Parathyroid adenoma (tissue), 2 donors: ENCODE measurements at regions not wholly inside any gene's neighbourhood (a gene's known extent, or its start where the extent isn't known, plus 50 kb on each side); places are given as distances from the start of the nearest gene placed in this dataset.

ENCODE experiments used
- H2AFZ ChIP-seq: fragments of 300-600 bp; sonication (generic); one replicate; pipeline ENCODE4 v1.7.0; 2017; ENCODE audit warnings: antibody characterized with exemption, mild to moderate bottlenecking
- H3K27ac ChIP-seq: fragments of 300-600 bp; sonication (generic); one replicate; pipeline ENCODE4 v1.7.0; 2017
- H3K27me3 ChIP-seq: fragments of 300-600 bp; sonication (generic); one replicate; pipeline ENCODE4 v1.7.0; 2017; ENCODE audit warnings: low read length; ENCODE audit not compliant: control insufficient read depth, insufficient read depth
- H3K36me3 ChIP-seq: fragments of 300-600 bp; sonication (generic); one replicate; pipeline ENCODE4 v1.7.0; 2017; ENCODE audit warnings: low read length; ENCODE audit not compliant: control insufficient read depth, insufficient read depth
- H3K4me1 ChIP-seq: fragments of 300-600 bp; sonication (generic); one replicate; pipeline ENCODE4 v1.7.0; 2017; ENCODE audit warnings: control low read depth
- H3K4me2 ChIP-seq: fragments of 300-600 bp; sonication (generic); one replicate; pipeline ENCODE4 v1.7.0; 2017; ENCODE audit warnings: low read length
- H3K4me3 ChIP-seq: fragments of 300-600 bp; sonication (generic); one replicate; pipeline ENCODE4 v1.7.0; 2017; ENCODE audit warnings: low read depth, low read length
- H3K79me2 ChIP-seq: fragments of 300-600 bp; sonication (generic); one replicate; pipeline ENCODE4 v1.7.0; 2017; ENCODE audit warnings: control low read depth
- H3K9ac ChIP-seq: fragments of 300-600 bp; sonication (generic); one replicate; pipeline ENCODE4 v1.7.0; 2017; ENCODE audit warnings: mild to moderate bottlenecking
- H3K9me3 ChIP-seq: fragments of 300-600 bp; sonication (generic); one replicate; pipeline ENCODE4 v1.7.0; 2017; ENCODE audit warnings: low read length; ENCODE audit not compliant: control insufficient read depth
- TF ChIP-seq, protein P1 (sequence below): fragments of 300-600 bp; sonication (generic); IDR thresholded peaks from one replicate; pipeline ENCODE4 v1.7.0; 2017; ENCODE audit warnings: antibody characterized with exemption, mild to moderate bottlenecking
- donor health status: primary hyperparathyroidism.

DNA sequence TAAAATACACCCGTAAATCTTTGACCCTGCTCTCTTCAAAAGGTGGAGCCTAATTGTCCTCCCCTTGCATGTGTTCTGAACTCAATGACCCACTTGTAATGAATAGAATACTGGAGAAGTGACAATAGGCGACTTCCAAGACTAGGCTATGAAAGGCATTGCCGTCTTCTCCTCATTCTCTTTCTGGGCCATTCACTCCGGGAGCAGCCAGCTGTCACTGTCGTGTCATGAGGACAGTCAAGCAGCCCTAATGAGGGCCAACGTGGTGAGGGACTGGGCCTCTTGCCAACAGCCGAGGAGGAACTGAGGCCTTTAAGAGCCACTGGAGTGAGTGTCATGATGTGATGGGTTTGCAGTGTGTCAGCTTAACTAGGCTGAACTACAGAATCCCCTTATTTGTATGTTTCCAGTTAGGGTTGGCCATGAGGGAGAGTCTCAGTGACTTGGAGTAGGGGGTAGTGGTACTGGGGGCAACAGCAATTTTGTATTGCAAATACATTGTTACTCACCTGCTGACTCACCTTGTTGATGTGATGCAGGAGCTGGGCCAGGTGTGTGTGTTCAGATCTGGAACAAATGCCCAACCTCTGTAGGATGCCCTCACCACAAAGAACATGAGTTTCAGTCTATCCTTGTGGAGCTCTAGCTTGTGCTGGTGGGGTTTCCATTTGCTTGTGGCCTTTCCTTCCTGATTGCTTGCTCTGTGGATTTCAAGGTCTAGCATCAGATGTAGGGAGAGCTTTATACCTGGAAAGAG is 188.5 kb upstream of the PROK2 start:
- H3K9me3 ChIP-seq = no peaks in the 10 kb centered on the region
- H3K4me3 ChIP-seq = no peak overlapping the region
- H2AFZ ChIP-seq = no peak overlapping the region
- H3K27me3 ChIP-seq = no peaks in the 10 kb centered on the region
- H3K36me3 ChIP-seq = no peaks in the 10 kb centered on the region
- H3K4me1 ChIP-seq = no peaks in the 10 kb centered on the region
- no peak overlapping the region for H3K4me2 ChIP-seq
- no peak overlapping the region for H3K9ac ChIP-seq
- TF ChIP-seq, protein P1, sequence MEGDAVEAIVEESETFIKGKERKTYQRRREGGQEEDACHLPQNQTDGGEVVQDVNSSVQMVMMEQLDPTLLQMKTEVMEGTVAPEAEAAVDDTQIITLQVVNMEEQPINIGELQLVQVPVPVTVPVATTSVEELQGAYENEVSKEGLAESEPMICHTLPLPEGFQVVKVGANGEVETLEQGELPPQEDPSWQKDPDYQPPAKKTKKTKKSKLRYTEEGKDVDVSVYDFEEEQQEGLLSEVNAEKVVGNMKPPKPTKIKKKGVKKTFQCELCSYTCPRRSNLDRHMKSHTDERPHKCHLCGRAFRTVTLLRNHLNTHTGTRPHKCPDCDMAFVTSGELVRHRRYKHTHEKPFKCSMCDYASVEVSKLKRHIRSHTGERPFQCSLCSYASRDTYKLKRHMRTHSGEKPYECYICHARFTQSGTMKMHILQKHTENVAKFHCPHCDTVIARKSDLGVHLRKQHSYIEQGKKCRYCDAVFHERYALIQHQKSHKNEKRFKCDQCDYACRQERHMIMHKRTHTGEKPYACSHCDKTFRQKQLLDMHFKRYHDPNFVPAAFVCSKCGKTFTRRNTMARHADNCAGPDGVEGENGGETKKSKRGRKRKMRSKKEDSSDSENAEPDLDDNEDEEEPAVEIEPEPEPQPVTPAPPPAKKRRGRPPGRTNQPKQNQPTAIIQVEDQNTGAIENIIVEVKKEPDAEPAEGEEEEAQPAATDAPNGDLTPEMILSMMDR = no peak
- H3K27ac ChIP-seq = no peak overlapping the region
- H3K79me2 ChIP-seq = no peaks in the 10 kb centered on the region

DNA sequence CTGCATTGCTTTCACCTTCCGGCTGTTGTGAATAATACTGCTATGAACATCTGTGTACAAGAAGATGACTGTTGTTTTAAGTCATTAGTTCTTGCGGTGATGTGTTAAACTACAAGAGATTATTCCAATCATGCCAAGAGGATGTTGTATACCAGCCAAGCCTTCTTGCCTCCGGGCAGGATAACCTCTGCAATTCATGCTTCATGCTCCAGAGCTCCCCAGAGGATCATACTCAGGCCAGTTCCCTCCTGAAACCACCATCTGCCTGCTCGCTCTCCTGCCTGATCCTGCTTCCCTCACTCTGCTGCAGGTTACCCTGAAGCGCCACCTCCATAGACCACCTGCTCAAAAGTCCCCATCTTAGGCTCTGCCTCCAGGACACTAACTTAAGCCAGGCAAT is 187.1 kb upstream of the PROK2 start:
- Histone ChIP-seq H2AFZ (no peak overlapping the region), H3K4me2 (no peak overlapping the region), H3K27ac (no peak overlapping the region), H3K9ac (no peak overlapping the region), H3K4me1 (no peaks in the 10 kb centered on the region), H3K9me3 (no peaks in the 10 kb centered on the region), H3K27me3 (no peaks in the 10 kb centered on the region), H3K79me2 (no peaks in the 10 kb centered on the region), H3K4me3 (no peak overlapping the region), H3K36me3 (no peaks in the 10 kb centered on the region)
- TF ChIP-seq, protein P1 = no peak

GRCh38 chr3:71968544-71968943 is 183.6 kb upstream of the PROK2 start:
- TF ChIP-seq, protein P1 = no peak
- Histone ChIP-seq H3K4me1 (no peaks in the 10 kb centered on the region), H3K9ac (no peak overlapping the region), H3K27me3 (no peaks in the 10 kb centered on the region), H3K27ac (no peak overlapping the region), H3K79me2 (no peaks in the 10 kb centered on the region), H2AFZ (no peak overlapping the region), H3K9me3 (no peaks in the 10 kb centered on the region), H3K4me3 (no peak overlapping the region), H3K4me2 (no peak overlapping the region), H3K36me3 (no peaks in the 10 kb centered on the region)

GRCh38 chr3:71966185-71966584 is 181.2 kb upstream of the PROK2 start:
- H3K9me3 ChIP-seq = no peaks in the 10 kb centered on the region
- no peaks in the 10 kb centered on the region for H3K36me3 ChIP-seq
- no peak overlapping the region for H3K4me2 ChIP-seq
- no peak overlapping the region for H2AFZ ChIP-seq
- H3K27me3 ChIP-seq = no peaks in the 10 kb centered on the region
- no peaks in the 10 kb centered on the region for H3K4me1 ChIP-seq
- H3K27ac ChIP-seq = no peak overlapping the region
- no peaks in the 10 kb centered on the region for H3K79me2 ChIP-seq
- no peak overlapping the region for H3K4me3 ChIP-seq
- TF ChIP-seq, protein P1 = no peak
- no peak overlapping the region for H3K9ac ChIP-seq

- no peak overlapping the region for H3K9ac ChIP-seq
- H3K79me2 ChIP-seq = no peaks in the 10 kb centered on the region
- H3K27me3 ChIP-seq = no peaks in the 10 kb centered on the region
- no peak overlapping the region for H3K4me2 ChIP-seq
- H3K27ac ChIP-seq = no peak overlapping the region
- no peak overlapping the region for H2AFZ ChIP-seq
- H3K4me1 ChIP-seq = no peaks in the 10 kb centered on the region
- no peaks in the 10 kb centered on the region for H3K36me3 ChIP-seq
- TF ChIP-seq, protein P1 = no peak
- no peaks in the 10 kb centered on the region for H3K9me3 ChIP-seq
- no peak overlapping the region for H3K4me3 ChIP-seq
Measured at GRCh38 chr3:71964170-71964569, 179.2 kb upstream of the PROK2 start.
